ENCODE measurements at regions not wholly inside any gene's neighbourhood (a gene's known extent, or its start where the extent isn't known, plus 50 kb on each side); places are given as distances from the start of the nearest gene placed in this dataset.
A peak's percentile ranks its signal among the peaks of the same experiment; 100 is the strongest.

DNA sequence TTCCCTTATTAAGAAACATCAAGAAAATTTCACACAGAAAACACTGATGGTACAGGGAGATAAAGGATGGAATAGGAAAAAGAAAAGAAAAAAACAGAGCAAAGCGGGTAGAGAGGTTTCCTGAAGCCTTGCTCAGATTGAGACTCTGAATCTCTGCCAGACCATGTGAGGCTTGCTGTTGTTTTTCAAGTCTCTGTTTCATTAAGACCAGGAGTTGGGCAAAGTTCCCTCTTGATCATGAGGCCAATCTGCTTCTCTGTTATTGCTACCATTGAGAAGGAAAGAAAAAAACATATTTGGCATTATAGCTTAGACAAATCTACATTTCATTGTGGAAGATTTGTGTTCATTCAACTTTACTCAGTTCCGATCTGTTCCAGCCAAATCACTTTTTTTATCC lies 201.6 kb upstream of the SOX9 start (continued):
- TF ChIP-seq, protein P1, sequence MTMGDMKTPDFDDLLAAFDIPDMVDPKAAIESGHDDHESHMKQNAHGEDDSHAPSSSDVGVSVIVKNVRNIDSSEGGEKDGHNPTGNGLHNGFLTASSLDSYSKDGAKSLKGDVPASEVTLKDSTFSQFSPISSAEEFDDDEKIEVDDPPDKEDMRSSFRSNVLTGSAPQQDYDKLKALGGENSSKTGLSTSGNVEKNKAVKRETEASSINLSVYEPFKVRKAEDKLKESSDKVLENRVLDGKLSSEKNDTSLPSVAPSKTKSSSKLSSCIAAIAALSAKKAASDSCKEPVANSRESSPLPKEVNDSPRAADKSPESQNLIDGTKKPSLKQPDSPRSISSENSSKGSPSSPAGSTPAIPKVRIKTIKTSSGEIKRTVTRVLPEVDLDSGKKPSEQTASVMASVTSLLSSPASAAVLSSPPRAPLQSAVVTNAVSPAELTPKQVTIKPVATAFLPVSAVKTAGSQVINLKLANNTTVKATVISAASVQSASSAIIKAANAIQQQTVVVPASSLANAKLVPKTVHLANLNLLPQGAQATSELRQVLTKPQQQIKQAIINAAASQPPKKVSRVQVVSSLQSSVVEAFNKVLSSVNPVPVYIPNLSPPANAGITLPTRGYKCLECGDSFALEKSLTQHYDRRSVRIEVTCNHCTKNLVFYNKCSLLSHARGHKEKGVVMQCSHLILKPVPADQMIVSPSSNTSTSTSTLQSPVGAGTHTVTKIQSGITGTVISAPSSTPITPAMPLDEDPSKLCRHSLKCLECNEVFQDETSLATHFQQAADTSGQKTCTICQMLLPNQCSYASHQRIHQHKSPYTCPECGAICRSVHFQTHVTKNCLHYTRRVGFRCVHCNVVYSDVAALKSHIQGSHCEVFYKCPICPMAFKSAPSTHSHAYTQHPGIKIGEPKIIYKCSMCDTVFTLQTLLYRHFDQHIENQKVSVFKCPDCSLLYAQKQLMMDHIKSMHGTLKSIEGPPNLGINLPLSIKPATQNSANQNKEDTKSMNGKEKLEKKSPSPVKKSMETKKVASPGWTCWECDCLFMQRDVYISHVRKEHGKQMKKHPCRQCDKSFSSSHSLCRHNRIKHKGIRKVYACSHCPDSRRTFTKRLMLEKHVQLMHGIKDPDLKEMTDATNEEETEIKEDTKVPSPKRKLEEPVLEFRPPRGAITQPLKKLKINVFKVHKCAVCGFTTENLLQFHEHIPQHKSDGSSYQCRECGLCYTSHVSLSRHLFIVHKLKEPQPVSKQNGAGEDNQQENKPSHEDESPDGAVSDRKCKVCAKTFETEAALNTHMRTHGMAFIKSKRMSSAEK (CRISPR knock-in tag; IDR thresholded peaks at IDR 0.05; ENCODE audit: borderline replicate concordance): no peak
- TF ChIP-seq TP53 (CRISPR knock-in tag; IDR thresholded peaks at IDR 0.05) (no peak), ZNF121 (CRISPR knock-in tag; IDR thresholded peaks at IDR 0.05) (no peak), GTF2I (CRISPR knock-in tag; conservative IDR thresholded peaks at IDR 0.05) (no peak), TEAD1 (CRISPR knock-in tag; IDR thresholded peaks at IDR 0.05) (no peak)
- TF ChIP-seq, protein P2, sequence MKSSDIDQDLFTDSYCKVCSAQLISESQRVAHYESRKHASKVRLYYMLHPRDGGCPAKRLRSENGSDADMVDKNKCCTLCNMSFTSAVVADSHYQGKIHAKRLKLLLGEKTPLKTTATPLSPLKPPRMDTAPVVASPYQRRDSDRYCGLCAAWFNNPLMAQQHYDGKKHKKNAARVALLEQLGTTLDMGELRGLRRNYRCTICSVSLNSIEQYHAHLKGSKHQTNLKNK (CRISPR knock-in tag; IDR thresholded peaks at IDR 0.05): no peak
- TF ChIP-seq, protein P3, sequence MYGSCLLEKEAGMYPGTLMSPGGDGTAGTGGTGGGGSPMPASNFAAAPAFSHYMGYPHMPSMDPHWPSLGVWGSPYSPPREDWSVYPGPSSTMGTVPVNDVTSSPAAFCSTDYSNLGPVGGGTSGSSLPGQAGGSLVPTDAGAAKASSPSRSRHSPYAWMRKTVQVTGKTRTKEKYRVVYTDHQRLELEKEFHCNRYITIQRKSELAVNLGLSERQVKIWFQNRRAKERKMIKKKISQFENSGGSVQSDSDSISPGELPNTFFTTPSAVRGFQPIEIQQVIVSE (CRISPR knock-in tag; IDR thresholded peaks at IDR 0.05; ENCODE audit: borderline replicate concordance): no peak

DNA sequence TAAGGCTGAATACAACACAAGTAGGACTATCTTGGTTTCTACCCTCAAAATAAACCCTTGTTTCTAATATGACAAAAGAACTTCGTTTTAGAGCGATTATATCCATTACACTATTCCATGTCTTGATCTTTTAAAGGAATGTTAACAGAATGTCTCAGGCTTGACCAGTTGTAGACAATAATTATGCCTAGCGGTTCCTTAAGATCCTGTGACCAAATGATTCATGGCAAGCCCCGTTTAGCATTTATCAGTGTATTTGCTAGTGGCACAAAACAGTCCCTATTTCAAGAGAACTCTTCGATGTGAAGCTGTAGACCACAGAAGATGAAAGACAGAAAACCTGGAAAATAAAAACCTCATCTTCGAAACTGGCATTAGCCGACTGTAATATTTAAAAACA lies 200.9 kb upstream of the SOX9 start:
- H3K9me3 Mint-ChIP-seq: no peaks in the 10 kb centered on the region
- H3K27ac Mint-ChIP-seq: no peak overlapping the region
- H3K4me1 Mint-ChIP-seq: peaks cover 10% of the 10 kb centered on the region
- no peak overlapping the region for H3K4me3 Mint-ChIP-seq
- no peak for ATAC-seq
- no peaks in the 10 kb centered on the region for H3K36me3 Mint-ChIP-seq
- POLR2A ChIA-PET: no interaction called here
- CTCF ChIA-PET: no interaction called here
- no peaks in the 10 kb centered on the region for H3K27me3 Mint-ChIP-seq (ENCODE audit: low read depth)
- TF ChIP-seq, protein P4, sequence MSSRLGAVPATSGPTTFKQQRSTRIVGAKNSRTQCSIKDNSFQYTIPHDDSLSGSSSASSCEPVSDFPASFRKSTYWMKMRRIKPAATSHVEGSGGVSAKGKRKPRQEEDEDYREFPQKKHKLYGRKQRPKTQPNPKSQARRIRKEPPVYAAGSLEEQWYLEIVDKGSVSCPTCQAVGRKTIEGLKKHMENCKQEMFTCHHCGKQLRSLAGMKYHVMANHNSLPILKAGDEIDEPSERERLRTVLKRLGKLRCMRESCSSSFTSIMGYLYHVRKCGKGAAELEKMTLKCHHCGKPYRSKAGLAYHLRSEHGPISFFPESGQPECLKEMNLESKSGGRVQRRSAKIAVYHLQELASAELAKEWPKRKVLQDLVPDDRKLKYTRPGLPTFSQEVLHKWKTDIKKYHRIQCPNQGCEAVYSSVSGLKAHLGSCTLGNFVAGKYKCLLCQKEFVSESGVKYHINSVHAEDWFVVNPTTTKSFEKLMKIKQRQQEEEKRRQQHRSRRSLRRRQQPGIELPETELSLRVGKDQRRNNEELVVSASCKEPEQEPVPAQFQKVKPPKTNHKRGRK (CRISPR knock-in tag; IDR thresholded peaks at IDR 0.05; ENCODE audit: borderline replicate concordance): no peak
- TF ChIP-seq, protein P5, sequence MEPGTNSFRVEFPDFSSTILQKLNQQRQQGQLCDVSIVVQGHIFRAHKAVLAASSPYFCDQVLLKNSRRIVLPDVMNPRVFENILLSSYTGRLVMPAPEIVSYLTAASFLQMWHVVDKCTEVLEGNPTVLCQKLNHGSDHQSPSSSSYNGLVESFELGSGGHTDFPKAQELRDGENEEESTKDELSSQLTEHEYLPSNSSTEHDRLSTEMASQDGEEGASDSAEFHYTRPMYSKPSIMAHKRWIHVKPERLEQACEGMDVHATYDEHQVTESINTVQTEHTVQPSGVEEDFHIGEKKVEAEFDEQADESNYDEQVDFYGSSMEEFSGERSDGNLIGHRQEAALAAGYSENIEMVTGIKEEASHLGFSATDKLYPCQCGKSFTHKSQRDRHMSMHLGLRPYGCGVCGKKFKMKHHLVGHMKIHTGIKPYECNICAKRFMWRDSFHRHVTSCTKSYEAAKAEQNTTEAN (CRISPR knock-in tag; IDR thresholded peaks at IDR 0.05): no peak
- TF ChIP-seq, protein P6, sequence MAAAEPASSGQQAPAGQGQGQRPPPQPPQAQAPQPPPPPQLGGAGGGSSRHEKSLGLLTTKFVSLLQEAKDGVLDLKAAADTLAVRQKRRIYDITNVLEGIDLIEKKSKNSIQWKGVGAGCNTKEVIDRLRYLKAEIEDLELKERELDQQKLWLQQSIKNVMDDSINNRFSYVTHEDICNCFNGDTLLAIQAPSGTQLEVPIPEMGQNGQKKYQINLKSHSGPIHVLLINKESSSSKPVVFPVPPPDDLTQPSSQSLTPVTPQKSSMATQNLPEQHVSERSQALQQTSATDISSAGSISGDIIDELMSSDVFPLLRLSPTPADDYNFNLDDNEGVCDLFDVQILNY (CRISPR knock-in tag; IDR thresholded peaks at IDR 0.05): no peak
- no peak for TF ChIP-seq FOXJ3 (CRISPR knock-in tag; IDR thresholded peaks at IDR 0.05; ENCODE audit: borderline replicate concordance)
- DNase-seq (ENCODE audit: low spot score): no peak

DNA sequence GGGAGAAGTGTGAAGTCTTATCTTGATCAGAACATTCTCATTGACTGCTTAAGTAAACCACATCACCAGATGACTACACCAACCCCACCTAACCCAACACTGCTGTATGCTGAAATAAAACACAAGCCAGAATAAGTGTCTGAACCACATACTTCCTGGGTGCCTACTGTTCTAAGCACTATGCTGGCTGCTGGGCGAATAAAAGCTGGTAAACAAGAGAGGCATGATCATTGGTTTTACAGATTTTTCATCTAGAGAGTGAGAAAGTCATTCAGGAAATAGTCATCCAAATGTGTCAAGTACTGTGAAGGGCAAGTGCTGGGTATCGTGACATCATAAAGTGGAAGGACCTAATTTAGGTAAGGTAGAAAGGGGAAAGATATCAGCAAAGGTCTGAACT lies 199.0 kb upstream of the SOX9 start:
- DNase-seq (ENCODE audit: low spot score) (no peak), ATAC-seq (no peak)
- H3K9me3 Mint-ChIP-seq: no peaks in the 10 kb centered on the region
- no peak overlapping the region for H3K4me3 Mint-ChIP-seq
- TF ChIP-seq NFATC4 (CRISPR knock-in tag; IDR thresholded peaks at IDR 0.05) (no peak), SMAD4 (CRISPR knock-in tag; IDR thresholded peaks at IDR 0.05) (no peak), FOXP1 (CRISPR knock-in tag; IDR thresholded peaks at IDR 0.05; ENCODE audit: borderline replicate concordance) (no peak)
- TF ChIP-seq, protein P7, sequence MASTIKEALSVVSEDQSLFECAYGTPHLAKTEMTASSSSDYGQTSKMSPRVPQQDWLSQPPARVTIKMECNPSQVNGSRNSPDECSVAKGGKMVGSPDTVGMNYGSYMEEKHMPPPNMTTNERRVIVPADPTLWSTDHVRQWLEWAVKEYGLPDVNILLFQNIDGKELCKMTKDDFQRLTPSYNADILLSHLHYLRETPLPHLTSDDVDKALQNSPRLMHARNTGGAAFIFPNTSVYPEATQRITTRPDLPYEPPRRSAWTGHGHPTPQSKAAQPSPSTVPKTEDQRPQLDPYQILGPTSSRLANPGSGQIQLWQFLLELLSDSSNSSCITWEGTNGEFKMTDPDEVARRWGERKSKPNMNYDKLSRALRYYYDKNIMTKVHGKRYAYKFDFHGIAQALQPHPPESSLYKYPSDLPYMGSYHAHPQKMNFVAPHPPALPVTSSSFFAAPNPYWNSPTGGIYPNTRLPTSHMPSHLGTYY (CRISPR knock-in tag; IDR thresholded peaks at IDR 0.05): no peak
- TF ChIP-seq, protein P6 (CRISPR knock-in tag; IDR thresholded peaks at IDR 0.05): no peak
- ChIA-PET CTCF (no interaction called here), POLR2A (no interaction called here)
- no peaks in the 10 kb centered on the region for H3K27me3 Mint-ChIP-seq (ENCODE audit: low read depth)
- H3K36me3 Mint-ChIP-seq: no peaks in the 10 kb centered on the region
- peak overlapping the region; percentile 84 for H3K27ac Mint-ChIP-seq
- H3K4me1 Mint-ChIP-seq: peaks cover 10% of the 10 kb centered on the region
